SK-N-SH (cell line): ENCODE measurements at regions not wholly inside any gene's neighbourhood (a gene's known extent, or its start where the extent isn't known, plus 50 kb on each side); places are given as distances from the start of the nearest gene placed in this dataset.

ENCODE experiments used
- CTCF ChIA-PET: fragments of 300-600, 350-600 bp; formaldehyde crosslinking; extraction: SDS; loops from one replicate; lab custom pipeline; 2021; lab: Yijun Ruan, JAX
- POLR2A ChIA-PET: fragments of 350-600 bp; sonication (Branson Sonifier 250); formaldehyde crosslinking; extraction: SDS; loops from one replicate; lab custom pipeline; 2020; ENCODE audit warnings: antibody characterized with exemption, inconsistent platforms; lab: Yijun Ruan, JAX
- DNase-seq: peaks from one replicate; pipeline ENCODE4 v3.0.0; 2012
- H2AFZ ChIP-seq: fragments of 200-600 bp; sonication (generic); 2 replicates; pipeline ENCODE4 v1.8.1; 2016; ENCODE audit warnings: antibody characterized with exemption, mild to moderate bottlenecking, low read depth
- H3F3A ChIP-seq: fragments of 200-600 bp; sonication (generic); replicated peaks from 2 replicates; pipeline ENCODE3; 2016; ENCODE audit warnings: antibody characterized with exemption, mild to moderate bottlenecking; ENCODE audit not compliant: insufficient read depth
- H3K27ac ChIP-seq, 2 experiments: fragments of 200-500 bp in 1 of 2; fragments of 200-600 bp in 1 of 2; sonication (Bioruptor generic) in 1 of 2; sonication (generic), shearing (Covaris generic) in 1 of 2; 2 replicates each; pipeline versions ENCODE4 v1.5.1 to v1.6.1; 2014 to 2016; ENCODE audit warnings: low read depth in 2 of 2, inconsistent platforms in 1 of 2, low read length in 1 of 2, mild to moderate bottlenecking in 1 of 2, mixed read lengths in 1 of 2
- H3K27me3 ChIP-seq: fragments of 200-600 bp; sonication (generic), shearing (Covaris generic); 2 replicates; pipeline ENCODE4 v1.6.1; 2016; ENCODE audit warnings: mixed run types; ENCODE audit not compliant: insufficient read depth
- H3K36me3 ChIP-seq, 2 experiments: fragments of 200-500 bp in 1 of 2; fragments of 200-600 bp in 1 of 2; sonication (Bioruptor generic) in 1 of 2; sonication (generic) in 1 of 2; replicated peaks in 1 of 2; 2 replicates each; pipeline versions ENCODE3 to v1.5.1; 2014 to 2016; ENCODE audit warnings: low read length in 1 of 2, mild to moderate bottlenecking in 1 of 2; ENCODE audit not compliant: insufficient read depth in 2 of 2, control insufficient read depth in 1 of 2
- H3K4me1 ChIP-seq, 2 experiments: fragments of 200-500 bp in 1 of 2; fragments of 200-600 bp in 1 of 2; sonication (Bioruptor generic) in 1 of 2; sonication (generic), shearing (Covaris generic) in 1 of 2; 2 replicates each; pipeline versions ENCODE4 v1.5.1 to v1.6.1; 2014 to 2016; ENCODE audit warnings: low read depth in 1 of 2, low read length in 1 of 2, mixed run types in 1 of 2; ENCODE audit not compliant: insufficient read depth in 2 of 2, control insufficient read depth in 1 of 2
- H3K4me2 ChIP-seq: fragments of 200-600 bp; sonication (generic), shearing (Covaris generic); 2 replicates; pipeline ENCODE4 v1.6.1; 2017; ENCODE audit warnings: mixed run types
- H3K4me3 ChIP-seq, 2 experiments: fragments of 200-500 bp in 1 of 2; fragments of 200-600 bp in 1 of 2; sonication (Bioruptor generic) in 1 of 2; sonication (generic), shearing (Covaris generic) in 1 of 2; 2 replicates each; pipeline versions ENCODE4 v1.5.1 to v1.8.1; 2014 to 2016; ENCODE audit warnings: low read depth in 2 of 2, inconsistent platforms in 1 of 2, low read length in 1 of 2, mild to moderate bottlenecking in 1 of 2, mixed read lengths in 1 of 2, moderate library complexity in 1 of 2
- H3K79me2 ChIP-seq: fragments of 200-600 bp; sonication (generic); 2 replicates; pipeline ENCODE4 v1.8.1; 2017; ENCODE audit warnings: mild to moderate bottlenecking; ENCODE audit not compliant: insufficient read depth
- H3K9ac ChIP-seq: fragments of 200-600 bp; sonication (generic); 2 replicates; pipeline ENCODE4 v1.6.1; 2017; ENCODE audit warnings: mixed run types
- H3K9me2 ChIP-seq: fragments of 200-600 bp; sonication (generic); 2 replicates; pipeline ENCODE4 v1.6.1; 2017; ENCODE audit warnings: mixed run types
- H3K9me3 ChIP-seq: fragments of 200-600 bp; sonication (generic); 2 replicates; pipeline ENCODE4 v1.6.1; 2017; ENCODE audit warnings: mixed run types, mild to moderate bottlenecking, moderate library complexity
- H4K20me1 ChIP-seq: fragments of 200-600 bp; sonication (generic); 2 replicates; pipeline ENCODE4 v1.6.1; 2017; ENCODE audit warnings: mild to moderate bottlenecking, mixed run types; ENCODE audit not compliant: insufficient read depth
- ELF1 ChIP-seq: IDR thresholded peaks from 2 replicates; pipeline ENCODE4 v1.4.0; 2012
- EZH2phosphoT487 ChIP-seq: fragments of 200-600 bp; sonication (generic); IDR thresholded peaks from 2 replicates; pipeline ENCODE4 v1.6.1; 2017; ENCODE audit warnings: low read depth, mixed run types, mild to moderate bottlenecking, antibody characterized with exemption, moderate library complexity, borderline replicate concordance
- FOXJ3 ChIP-seq: sonication (generic); formaldehyde crosslinking; IDR thresholded peaks from 2 replicates; pipeline ENCODE4 v1.5.1; 2020; ENCODE audit warnings: mild to moderate bottlenecking, missing genetic modification reagents
- FOXM1 ChIP-seq: IDR thresholded peaks from 2 replicates; pipeline ENCODE4 v1.4.0; 2012; ENCODE audit warnings: low read depth, mild to moderate bottlenecking
- GABPA ChIP-seq: IDR thresholded peaks from 2 replicates; pipeline ENCODE4 v1.4.0; 2012; ENCODE audit warnings: low read depth, mild to moderate bottlenecking
- GATA2 ChIP-seq: sonication (generic); formaldehyde crosslinking; IDR thresholded peaks from 2 replicates; pipeline ENCODE4 v1.5.0; 2020; ENCODE audit warnings: mild to moderate bottlenecking, missing genetic modification reagents
- MEF2A ChIP-seq: IDR thresholded peaks from 2 replicates; pipeline ENCODE4 v1.4.0; 2012; ENCODE audit warnings: low read depth, borderline replicate concordance
- MXI1 ChIP-seq: IDR thresholded peaks from 2 replicates; pipeline ENCODE4 v1.6.1; 2012; ENCODE audit warnings: mild to moderate bottlenecking, low read depth, low read length, improper control_type of control experiment
- NFIC ChIP-seq: IDR thresholded peaks from 2 replicates; pipeline ENCODE4 v1.4.0; 2012; ENCODE audit warnings: borderline replicate concordance
- NRF1 ChIP-seq: IDR thresholded peaks from 2 replicates; pipeline ENCODE4 v1.6.1; 2012; ENCODE audit warnings: low read depth, mild to moderate bottlenecking, low read length
- POLR2AphosphoS5 ChIP-seq: IDR thresholded peaks from 2 replicates; pipeline ENCODE4 v1.6.1; 2012; ENCODE audit warnings: low read depth, low read length
- RAD21 ChIP-seq: IDR thresholded peaks from 2 replicates; pipeline ENCODE4 v1.6.1; 2012; ENCODE audit warnings: mild to moderate bottlenecking, low read length
- RFX5 ChIP-seq: IDR thresholded peaks from 2 replicates; pipeline ENCODE4 v1.6.1; 2012; ENCODE audit warnings: mild to moderate bottlenecking, improper control_type of control experiment, low read length
- SIN3A ChIP-seq: IDR thresholded peaks from 2 replicates; pipeline ENCODE4 v1.6.1; 2012; ENCODE audit warnings: low read depth, mild to moderate bottlenecking, low read length, moderate library complexity, borderline replicate concordance
- SMC3 ChIP-seq: IDR thresholded peaks from 2 replicates; pipeline ENCODE4 v1.6.1; 2012; ENCODE audit warnings: low read depth, low read length, improper control_type of control experiment
- TCF12 ChIP-seq: IDR thresholded peaks from 2 replicates; pipeline ENCODE4 v1.4.0; 2012
- YY1 ChIP-seq: IDR thresholded peaks from 2 replicates; pipeline ENCODE4 v1.4.0; 2012; ENCODE audit warnings: low read depth, mild to moderate bottlenecking
- WGBS: methylation state at CpG from one replicate; pipeline ENCODE4 v1.1.6; 2017; ENCODE audit warnings: low lambda C conversion rate; 5-methylcytosine and 5-hydroxymethylcytosine counted together
- TF ChIP-seq, protein P1 (sequence below): IDR thresholded peaks from 2 replicates; pipeline ENCODE4 v1.4.0; 2012; ENCODE audit warnings: low read depth, borderline replicate concordance
- TF ChIP-seq, protein P2 (sequence below): fragments of 150-350 bp; IDR thresholded peaks from 2 replicates; pipeline ENCODE4 v1.6.1; 2017; ENCODE audit warnings: antibody characterized with exemption, low read length, low read depth, borderline replicate concordance
- TF ChIP-seq, protein P3 (sequence below): IDR thresholded peaks from 2 replicates; pipeline ENCODE4 v1.4.0; 2012; ENCODE audit warnings: low read depth
- TF ChIP-seq, protein P4 (sequence below): IDR thresholded peaks from 2 replicates; pipeline ENCODE4; 2012
- TF ChIP-seq, protein P5 (sequence below): IDR thresholded peaks from 2 replicates; pipeline ENCODE4 v1.4.0; 2012; ENCODE audit warnings: low read depth, borderline replicate concordance

DNA sequence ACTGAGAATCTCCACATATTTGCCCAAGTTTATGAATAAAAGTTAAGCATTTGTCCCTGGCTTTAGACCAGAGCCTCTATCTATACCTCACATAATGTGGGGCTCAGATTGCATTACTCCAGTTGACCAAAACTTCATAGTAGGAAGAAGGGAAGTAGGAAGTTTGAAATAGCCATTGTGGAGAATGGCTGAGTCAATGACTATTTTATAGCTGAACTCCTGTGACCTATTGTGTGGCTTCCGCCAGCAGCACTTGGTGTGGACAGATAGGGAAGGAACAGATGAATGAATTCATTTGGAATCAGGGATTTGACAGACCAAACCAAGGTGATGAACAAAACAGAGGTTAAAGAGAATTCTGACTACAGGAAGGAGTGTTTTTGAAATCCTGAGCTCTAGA lies 92.9 kb upstream of the LPAR1 start:
- TF ChIP-seq RFX5 (no peak), NFIC (no peak), POLR2AphosphoS5 (no peak), MEF2A (no peak), TCF12 (no peak), GABPA (no peak), FOXJ3 (CRISPR knock-in tag) (no peak), ELF1 (no peak), SIN3A (no peak), FOXM1 (no peak)
- TF ChIP-seq, protein P1, sequence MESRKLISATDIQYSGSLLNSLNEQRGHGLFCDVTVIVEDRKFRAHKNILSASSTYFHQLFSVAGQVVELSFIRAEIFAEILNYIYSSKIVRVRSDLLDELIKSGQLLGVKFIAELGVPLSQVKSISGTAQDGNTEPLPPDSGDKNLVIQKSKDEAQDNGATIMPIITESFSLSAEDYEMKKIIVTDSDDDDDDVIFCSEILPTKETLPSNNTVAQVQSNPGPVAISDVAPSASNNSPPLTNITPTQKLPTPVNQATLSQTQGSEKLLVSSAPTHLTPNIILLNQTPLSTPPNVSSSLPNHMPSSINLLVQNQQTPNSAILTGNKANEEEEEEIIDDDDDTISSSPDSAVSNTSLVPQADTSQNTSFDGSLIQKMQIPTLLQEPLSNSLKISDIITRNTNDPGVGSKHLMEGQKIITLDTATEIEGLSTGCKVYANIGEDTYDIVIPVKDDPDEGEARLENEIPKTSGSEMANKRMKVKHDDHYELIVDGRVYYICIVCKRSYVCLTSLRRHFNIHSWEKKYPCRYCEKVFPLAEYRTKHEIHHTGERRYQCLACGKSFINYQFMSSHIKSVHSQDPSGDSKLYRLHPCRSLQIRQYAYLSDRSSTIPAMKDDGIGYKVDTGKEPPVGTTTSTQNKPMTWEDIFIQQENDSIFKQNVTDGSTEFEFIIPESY = no peak
- TF ChIP-seq, protein P2, sequence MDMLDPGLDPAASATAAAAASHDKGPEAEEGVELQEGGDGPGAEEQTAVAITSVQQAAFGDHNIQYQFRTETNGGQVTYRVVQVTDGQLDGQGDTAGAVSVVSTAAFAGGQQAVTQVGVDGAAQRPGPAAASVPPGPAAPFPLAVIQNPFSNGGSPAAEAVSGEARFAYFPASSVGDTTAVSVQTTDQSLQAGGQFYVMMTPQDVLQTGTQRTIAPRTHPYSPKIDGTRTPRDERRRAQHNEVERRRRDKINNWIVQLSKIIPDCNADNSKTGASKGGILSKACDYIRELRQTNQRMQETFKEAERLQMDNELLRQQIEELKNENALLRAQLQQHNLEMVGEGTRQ = no peak
- TF ChIP-seq, protein P3, sequence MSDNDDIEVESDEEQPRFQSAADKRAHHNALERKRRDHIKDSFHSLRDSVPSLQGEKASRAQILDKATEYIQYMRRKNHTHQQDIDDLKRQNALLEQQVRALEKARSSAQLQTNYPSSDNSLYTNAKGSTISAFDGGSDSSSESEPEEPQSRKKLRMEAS = no peak
- Histone ChIP-seq H3K9ac (no peak overlapping the region), H3F3A (no peaks in the 10 kb centered on the region), H3K4me2 (no peak overlapping the region), H3K4me3 (no peak overlapping the region), H3K9me2 (no peaks in the 10 kb centered on the region), H3K79me2 (no peaks in the 10 kb centered on the region), H3K9me3 (no peaks in the 10 kb centered on the region), H3K27ac (no peak overlapping the region), H2AFZ (no peak overlapping the region), H3K36me3 (no peaks in the 10 kb centered on the region), H3K27me3 (no peaks in the 10 kb centered on the region), H3K4me1 (no peaks in the 10 kb centered on the region), H4K20me1 (no peaks in the 10 kb centered on the region)
- no peak for DNase-seq
- POLR2A ChIA-PET = no interaction called here
- WGBS = 74% methylated on average over 1 of the region's 1 CpG
- CTCF ChIA-PET = no interaction called here

DNA sequence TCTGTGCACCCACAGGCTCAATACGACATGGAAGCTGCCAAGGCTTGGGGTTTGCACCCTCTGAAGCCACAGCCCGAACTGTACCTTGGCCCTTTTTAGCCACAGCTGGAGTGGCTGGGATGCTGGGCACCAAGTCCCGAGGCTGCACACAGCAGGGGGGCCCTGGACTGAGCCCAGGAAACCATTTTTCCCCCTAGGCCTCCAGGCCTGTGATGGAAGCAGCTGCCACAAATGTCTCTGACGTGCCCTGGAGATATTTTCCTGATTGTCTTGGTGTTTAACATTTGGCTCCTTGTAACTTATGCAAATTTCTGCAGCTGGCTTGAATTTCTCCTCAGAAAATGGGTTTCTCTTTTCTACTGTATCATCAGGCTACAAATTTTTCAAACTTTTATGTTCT lies 82.3 kb upstream of the LPAR1 start:
- H2AFZ ChIP-seq = no peak overlapping the region
- H3K9ac ChIP-seq = no peak overlapping the region
- no peaks in the 10 kb centered on the region for H3F3A ChIP-seq
- H3K4me2 ChIP-seq = no peak overlapping the region
- ChIA-PET CTCF (no interaction called here), POLR2A (no interaction called here)
- WGBS = 38% methylated on average over 4 of the region's 4 CpGs
- H3K27me3 ChIP-seq = no peaks in the 10 kb centered on the region
- no peaks in the 10 kb centered on the region for H3K4me1 ChIP-seq
- no peak overlapping the region for H3K27ac ChIP-seq
- H3K4me3 ChIP-seq = no peak overlapping the region
- H3K36me3 ChIP-seq = no peaks in the 10 kb centered on the region
- H3K79me2 ChIP-seq = no peaks in the 10 kb centered on the region
- no peak for DNase-seq
- no peaks in the 10 kb centered on the region for H3K9me2 ChIP-seq
- no peaks in the 10 kb centered on the region for H4K20me1 ChIP-seq
- no peaks in the 10 kb centered on the region for H3K9me3 ChIP-seq
- TF ChIP-seq, protein P4, sequence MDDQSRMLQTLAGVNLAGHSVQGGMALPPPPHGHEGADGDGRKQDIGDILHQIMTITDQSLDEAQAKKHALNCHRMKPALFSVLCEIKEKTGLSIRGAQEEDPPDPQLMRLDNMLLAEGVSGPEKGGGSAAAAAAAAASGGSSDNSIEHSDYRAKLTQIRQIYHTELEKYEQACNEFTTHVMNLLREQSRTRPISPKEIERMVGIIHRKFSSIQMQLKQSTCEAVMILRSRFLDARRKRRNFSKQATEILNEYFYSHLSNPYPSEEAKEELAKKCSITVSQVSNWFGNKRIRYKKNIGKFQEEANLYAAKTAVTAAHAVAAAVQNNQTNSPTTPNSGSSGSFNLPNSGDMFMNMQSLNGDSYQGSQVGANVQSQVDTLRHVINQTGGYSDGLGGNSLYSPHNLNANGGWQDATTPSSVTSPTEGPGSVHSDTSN = no peak
- no peak for TF ChIP-seq TCF12
- no peak for TF ChIP-seq GATA2 (CRISPR knock-in tag)
- no peak for TF ChIP-seq NRF1
- no peak for TF ChIP-seq FOXM1
- TF ChIP-seq, protein P5, sequence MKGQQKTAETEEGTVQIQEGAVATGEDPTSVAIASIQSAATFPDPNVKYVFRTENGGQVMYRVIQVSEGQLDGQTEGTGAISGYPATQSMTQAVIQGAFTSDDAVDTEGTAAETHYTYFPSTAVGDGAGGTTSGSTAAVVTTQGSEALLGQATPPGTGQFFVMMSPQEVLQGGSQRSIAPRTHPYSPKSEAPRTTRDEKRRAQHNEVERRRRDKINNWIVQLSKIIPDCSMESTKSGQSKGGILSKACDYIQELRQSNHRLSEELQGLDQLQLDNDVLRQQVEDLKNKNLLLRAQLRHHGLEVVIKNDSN = no peak
- TF ChIP-seq RAD21 = no peak
- no peak for TF ChIP-seq SMC3
- TF ChIP-seq YY1 = no peak
- TF ChIP-seq EZH2phosphoT487 = no peak
- TF ChIP-seq, protein P2 = no peak
- TF ChIP-seq FOXJ3 (CRISPR knock-in tag) = no peak
- no peak for TF ChIP-seq MXI1
- no peak for TF ChIP-seq NFIC
- TF ChIP-seq, protein P1 = no peak
